Eye (tissue), 1 donor: ENCODE measurements at regions not wholly inside any gene's neighbourhood (a gene's known extent, or its start where the extent isn't known, plus 50 kb on each side); places are given as distances from the start of the nearest gene placed in this dataset.
"Not testable (repeated sequence)": the region's sequence is repeated elsewhere in the genome, so short reads cannot be mapped to it uniquely, and the experiment has no call there.

Experiments used
- DNase-seq: peaks from one replicate; pipeline ENCODE4 v3.0.0-alpha.2; 2015

- DNase-seq: no peak
Measured at GRCh38 chr13:50159607-50160006, 144.4 kb downstream of the KCNRG start.

- no peak for DNase-seq
Measured at GRCh38 chr13:50161052-50161451, 145.8 kb downstream of the KCNRG start.

GRCh38 chr13:50162001-50162400 is 146.8 kb downstream of the KCNRG start:
- DNase-seq: no peak

- no peak for DNase-seq
Measured at GRCh38 chr13:50162567-50162966, 147.3 kb downstream of the KCNRG start.

GRCh38 chr13:50167224-50167947 is 152.1 kb downstream of the KCNRG start:
- DNase-seq: no peak

GRCh38 chr13:50167967-50168366 is 152.7 kb downstream of the KCNRG start:
- no peak for DNase-seq

- DNase-seq: no peak
Measured at GRCh38 chr13:50168786-50169185, 153.5 kb downstream of the KCNRG start.

GRCh38 chr13:50170447-50171037 is 155.3 kb downstream of the KCNRG start:
- DNase-seq: peak; percentile 14

GRCh38 chr13:50171590-50172282 is 156.5 kb downstream of the KCNRG start:
- DNase-seq: no peak

- not testable (repeated sequence) for DNase-seq
Measured at GRCh38 chr13:50173045-50173444, 157.8 kb downstream of the KCNRG start.

- DNase-seq: no peak
Measured at GRCh38 chr13:50174630-50175029, 159.4 kb downstream of the KCNRG start.

GRCh38 chr13:50179977-50180376 is 164.7 kb downstream of the KCNRG start:
- no peak for DNase-seq

- DNase-seq: not testable (repeated sequence)
Measured at GRCh38 chr13:50185769-50186763, 170.8 kb downstream of the KCNRG start.

GRCh38 chr13:50187352-50188029 is 172.2 kb downstream of the KCNRG start:
- no peak for DNase-seq

GRCh38 chr13:50188696-50189095 is 173.5 kb downstream of the KCNRG start:
- no peak for DNase-seq

- DNase-seq: no peak
Measured at GRCh38 chr13:50189450-50189849, 174.2 kb downstream of the KCNRG start.

- no peak for DNase-seq
Measured at GRCh38 chr13:50191004-50191403, 175.8 kb downstream of the KCNRG start.

GRCh38 chr13:50192272-50192813 is 177.1 kb downstream of the KCNRG start:
- DNase-seq: no peak

GRCh38 chr13:50195045-50195444 is 179.8 kb downstream of the KCNRG start:
- DNase-seq: no peak

- DNase-seq: no peak
Measured at GRCh38 chr13:50196118-50196517, 180.9 kb downstream of the KCNRG start.

GRCh38 chr13:50197705-50198104 is 182.5 kb downstream of the KCNRG start:
- DNase-seq: no peak

GRCh38 chr13:50198508-50198907 is 183.3 kb downstream of the KCNRG start:
- no peak for DNase-seq
